Activated CD4-positive, alpha-beta T cell treated with anti-CD3 and anti-CD28 coated beads for 36 hours (primary cell): ENCODE measurements at regions not wholly inside any gene's neighbourhood (a gene's known extent, or its start where the extent isn't known, plus 50 kb on each side); places are given as distances from the start of the nearest gene placed in this dataset.

Experiments
- ATAC-seq: fragments of 200-7000 bp; cut with Tn5 transposase; one replicate; pipeline ENCODE4 v1.10.0; 2021; ENCODE audit warnings: mild to moderate bottlenecking, moderate library complexity
- CTCF ChIA-PET: fragments of 350-600 bp; sonication (Branson Sonifier 250); formaldehyde crosslinking; loops from one replicate; lab custom pipeline; 2021; ENCODE audit warnings: antibody characterized with exemption; lab: Charles Lee
- POLR2A ChIA-PET: fragments of 350-600 bp; sonication (Branson Sonifier 250); formaldehyde crosslinking; loops from one replicate; lab custom pipeline; 2021; ENCODE audit warnings: antibody characterized with exemption, inconsistent platforms; lab: Charles Lee
- DNase-seq: peaks from one replicate; pipeline ENCODE4 v3.0.0-alpha.2; 2020
- H3K27ac Mint-ChIP-seq: one replicate; pipeline ENCODE4 v1.8.0; 2021; ENCODE audit warnings: mixed read lengths
- H3K27me3 Mint-ChIP-seq: one replicate; pipeline ENCODE4 v1.8.0; 2021; ENCODE audit warnings: mixed read lengths
- H3K36me3 Mint-ChIP-seq: one replicate; pipeline ENCODE4 v1.8.0; 2021; ENCODE audit warnings: low read depth, mixed read lengths
- H3K4me1 Mint-ChIP-seq: one replicate; pipeline ENCODE4 v1.8.0; 2021; ENCODE audit warnings: mixed read lengths
- H3K4me3 Mint-ChIP-seq: one replicate; pipeline ENCODE4 v1.8.0; 2021; ENCODE audit warnings: mild to moderate bottlenecking, moderate library complexity, mixed read lengths
- H3K9me3 Mint-ChIP-seq: one replicate; pipeline ENCODE4 v1.8.0; 2021; ENCODE audit warnings: low read depth, mixed read lengths
- intact Hi-C, 2 experiments: fragments of 100-400 bp; cut with DNase I in 1 of 2; cut with micrococcal nuclease in 1 of 2; formaldehyde crosslinking; loops; one replicate each; pipeline versions ENCODE4 v1.14.2 to v1.15.1; 2022 to 2024; cut with DNase I, micrococcal nuclease

- Mint-ChIP-seq H3K4me3 (no peak overlapping the region), H3K9me3 (no peaks in the 10 kb centered on the region), H3K36me3 (peaks cover 4% of the 10 kb centered on the region), H3K4me1 (peaks cover 5% of the 10 kb centered on the region), H3K27ac (no peak overlapping the region), H3K27me3 (no peaks in the 10 kb centered on the region)
- ChIA-PET CTCF (interaction anchor here (0.6 kb wide), 1 partner anchor 15 kb away, joined by 3 read pairs; no protein-coding TSS in a partner anchor), POLR2A (interaction anchor here (0.6 kb wide), 1 partner anchor 15 kb away, joined by 5 read pairs; no protein-coding TSS in a partner anchor)
- intact Hi-C loops: no loop called here
- DNase-seq (no peak), ATAC-seq (no peak)
Measured at GRCh38 chrX:39845233-39845632, 252.5 kb downstream of the BCOR start.

GRCh38 chrX:39846460-39846859 is 251.3 kb downstream of the BCOR start:
- Mint-ChIP-seq H3K9me3 (no peaks in the 10 kb centered on the region), H3K4me1 (peaks cover 17% of the 10 kb centered on the region), H3K4me3 (no peak overlapping the region), H3K27me3 (no peaks in the 10 kb centered on the region), H3K36me3 (peaks cover 4% of the 10 kb centered on the region), H3K27ac (no peak overlapping the region)
- ATAC-seq (no peak), DNase-seq (no peak)
- POLR2A ChIA-PET: no interaction called here
- intact Hi-C loops: no loop called here
- CTCF ChIA-PET: no interaction called here

GRCh38 chrX:39848243-39848642 is 249.5 kb downstream of the BCOR start:
- intact Hi-C loops: no loop called here
- H3K36me3 Mint-ChIP-seq: peaks cover 13% of the 10 kb centered on the region
- no peak for DNase-seq
- H3K9me3 Mint-ChIP-seq: no peaks in the 10 kb centered on the region
- no peak for ATAC-seq
- ChIA-PET CTCF (no interaction called here), POLR2A (no interaction called here)
- no peak overlapping the region for H3K4me3 Mint-ChIP-seq
- H3K27ac Mint-ChIP-seq: no peak overlapping the region
- H3K4me1 Mint-ChIP-seq: peaks cover 32% of the 10 kb centered on the region
- no peaks in the 10 kb centered on the region for H3K27me3 Mint-ChIP-seq

- Mint-ChIP-seq H3K4me1 (peaks cover 37% of the 10 kb centered on the region), H3K4me3 (no peak overlapping the region), H3K27ac (no peak overlapping the region), H3K27me3 (no peaks in the 10 kb centered on the region), H3K36me3 (peaks cover 13% of the 10 kb centered on the region), H3K9me3 (no peaks in the 10 kb centered on the region)
- CTCF ChIA-PET: no interaction called here
- DNase-seq: no peak
- ATAC-seq: no peak
- intact Hi-C loops: no loop called here
- POLR2A ChIA-PET: no interaction called here
Measured at GRCh38 chrX:39848900-39849299, 248.9 kb downstream of the BCOR start.

- Mint-ChIP-seq H3K4me1 (peaks cover 49% of the 10 kb centered on the region), H3K4me3 (no peak overlapping the region), H3K27ac (no peak overlapping the region), H3K27me3 (no peaks in the 10 kb centered on the region), H3K36me3 (peaks cover 13% of the 10 kb centered on the region), H3K9me3 (no peaks in the 10 kb centered on the region)
- CTCF ChIA-PET: interaction anchor here (0.8 kb wide), 1 partner anchor 36 kb away, joined by 4 read pairs; no protein-coding TSS in a partner anchor
- POLR2A ChIA-PET: interaction anchor here (0.6 to 1.0 kb wide), 3 partner anchors 10 to 494 kb away, joined by 4 read pairs; no protein-coding TSS in a partner anchor
- DNase-seq: no peak
- ATAC-seq: no peak
- intact Hi-C loops: loop anchor here in 1 of 2 experiments (10.0 kb wide), 3 partner anchors 235 to 655 kb away; no protein-coding TSS in a partner anchor
Measured at GRCh38 chrX:39850209-39850608, 247.5 kb downstream of the BCOR start.

GRCh38 chrX:39850630-39851152 is 247.1 kb downstream of the BCOR start:
- H3K4me3 Mint-ChIP-seq: no peak overlapping the region

GRCh38 chrX:39851745-39852455 is 245.9 kb downstream of the BCOR start:
- H3K36me3 Mint-ChIP-seq: peaks cover 13% of the 10 kb centered on the region
- H3K27me3 Mint-ChIP-seq: no peaks in the 10 kb centered on the region
- intact Hi-C loops: loop anchor here in 1 of 2 experiments (10.0 kb wide), 3 partner anchors 237 to 657 kb away; no protein-coding TSS in a partner anchor
- ATAC-seq (no peak), DNase-seq (no peak)
- POLR2A ChIA-PET: no interaction called here
- CTCF ChIA-PET: interaction anchor here (0.6 to 0.9 kb wide), 2 partner anchors 8 to 120 kb away, joined by 3 read pairs; no protein-coding TSS in a partner anchor
- H3K4me3 Mint-ChIP-seq: no peak overlapping the region
- no peaks in the 10 kb centered on the region for H3K9me3 Mint-ChIP-seq
- no peak overlapping the region for H3K27ac Mint-ChIP-seq
- peaks cover 59% of the 10 kb centered on the region for H3K4me1 Mint-ChIP-seq

More at GRCh38 chrX:39850630-39851152, 247.1 kb downstream of the BCOR start:
- no peak overlapping the region for H3K27ac Mint-ChIP-seq
- peaks cover 50% of the 10 kb centered on the region for H3K4me1 Mint-ChIP-seq
- H3K36me3 Mint-ChIP-seq: peaks cover 13% of the 10 kb centered on the region
- peak; percentile 67 for DNase-seq
- H3K27me3 Mint-ChIP-seq: no peaks in the 10 kb centered on the region
- H3K9me3 Mint-ChIP-seq: no peaks in the 10 kb centered on the region
- CTCF ChIA-PET: interaction anchor here (0.8 to 0.9 kb wide), 2 partner anchors 10 to 37 kb away, joined by 3 to 4 read pairs; no protein-coding TSS in a partner anchor
- POLR2A ChIA-PET: interaction anchor here (0.6 to 1.0 kb wide), 5 partner anchors 9 to 1483 kb away, joined by 3 to 4 read pairs (median 4); no protein-coding TSS in a partner anchor
- no peak for ATAC-seq
- intact Hi-C loops: loop anchor here in 1 of 2 experiments (10.0 kb wide), 3 partner anchors 236 to 656 kb away; no protein-coding TSS in a partner anchor

- H3K27ac Mint-ChIP-seq: peak overlapping the region; percentile 13
- DNase-seq (no peak), ATAC-seq (no peak)
- no peaks in the 10 kb centered on the region for H3K9me3 Mint-ChIP-seq
- peak overlapping the region; percentile 80 for H3K4me3 Mint-ChIP-seq
- H3K4me1 Mint-ChIP-seq: peaks cover 64% of the 10 kb centered on the region
- H3K27me3 Mint-ChIP-seq: no peaks in the 10 kb centered on the region
- peaks cover 13% of the 10 kb centered on the region for H3K36me3 Mint-ChIP-seq
- CTCF ChIA-PET: no interaction called here
- POLR2A ChIA-PET: no interaction called here
- intact Hi-C loops: loop anchor here in 1 of 2 experiments (10.0 kb wide), 3 partner anchors 238 to 658 kb away; no protein-coding TSS in a partner anchor
Measured at GRCh38 chrX:39852491-39852890, 245.3 kb downstream of the BCOR start.

GRCh38 chrX:39853417-39854030 is 244.2 kb downstream of the BCOR start:
- Mint-ChIP-seq H3K27me3 (no peaks in the 10 kb centered on the region), H3K4me3 (peak overlapping the region; percentile 80), H3K36me3 (peaks cover 13% of the 10 kb centered on the region), H3K27ac (peak overlapping the region; percentile 89), H3K9me3 (no peaks in the 10 kb centered on the region), H3K4me1 (peaks cover 73% of the 10 kb centered on the region)
- DNase-seq (no peak), ATAC-seq (no peak)
- POLR2A ChIA-PET: interaction anchor here (0.6 kb wide), 2 partner anchors 35 to 238 kb away, joined by 3 to 4 read pairs; no protein-coding TSS in a partner anchor
- CTCF ChIA-PET: interaction anchor here (1.7 kb wide), 1 partner anchor 21 kb away, joined by 4 read pairs; no protein-coding TSS in a partner anchor
- intact Hi-C loops: loop anchor here (2.0 to 10.0 kb wide), 7 partner anchors 17 to 659 kb away; partner anchors contain the start of gene BCOR (in 1 of the 2)

GRCh38 chrX:39854772-39855747 is 242.7 kb downstream of the BCOR start:
- CTCF ChIA-PET: interaction anchor here (0.7 to 1.7 kb wide), 7 partner anchors 15 to 128 kb away, joined by 3 to 7 read pairs (median 4); no protein-coding TSS in a partner anchor
- H3K27ac Mint-ChIP-seq: peak overlapping the region; percentile 98
- H3K27me3 Mint-ChIP-seq: no peaks in the 10 kb centered on the region
- peak; percentile 84 for ATAC-seq
- POLR2A ChIA-PET: interaction anchor here (0.6 to 1.7 kb wide), 9 partner anchors 19 to 528 kb away, joined by 3 to 10 read pairs (median 5); no protein-coding TSS in a partner anchor
- intact Hi-C loops: loop anchor here (1.0 to 10.0 kb wide), 18 partner anchors 15 to 1048 kb away; partner anchors contain the start of gene BCOR (in 2 of the 2)
- peak; percentile 86 for DNase-seq
- H3K9me3 Mint-ChIP-seq: no peaks in the 10 kb centered on the region
- H3K4me1 Mint-ChIP-seq: peaks cover 79% of the 10 kb centered on the region
- peak overlapping the region; percentile 80 for H3K4me3 Mint-ChIP-seq
- peaks cover 10% of the 10 kb centered on the region for H3K36me3 Mint-ChIP-seq
